Kidney epithelial cell (primary cell): ENCODE measurements at regions not wholly inside any gene's neighbourhood (a gene's known extent, or its start where the extent isn't known, plus 50 kb on each side); places are given as distances from the start of the nearest gene placed in this dataset.
"Not testable (repeated sequence)": the region's sequence is repeated elsewhere in the genome, so short reads cannot be mapped to it uniquely, and the experiment has no call there.

ENCODE experiments used
- DNase-seq: peaks from one replicate; pipeline ENCODE4 v3.0.0-alpha.2; 2010; ENCODE audit warnings: low read depth
- H3K27me3 ChIP-seq: 2 replicates; pipeline ENCODE4 v1.6.0; 2011; ENCODE audit warnings: low read length; ENCODE audit not compliant: control insufficient read depth, insufficient read depth
- H3K36me3 ChIP-seq: 2 replicates; pipeline ENCODE4 v1.5.1; 2011; ENCODE audit warnings: low read length; ENCODE audit not compliant: control insufficient read depth, insufficient read depth
- H3K4me3 ChIP-seq: 2 replicates; pipeline ENCODE4 v1.5.1; 2011; ENCODE audit warnings: low read depth, mild to moderate bottlenecking, control low read depth, low read length
- CTCF ChIP-seq: IDR thresholded peaks from 2 replicates; pipeline ENCODE4 v1.5.1; 2011; ENCODE audit warnings: mild to moderate bottlenecking, moderate library complexity, low read length, control low read depth, inconsistent platforms; ENCODE audit not compliant: insufficient read depth, poor library complexity, severe bottlenecking

- TF ChIP-seq CTCF, result no peak
- H3K36me3 ChIP-seq, result no peaks in the 10 kb centered on the region
- no peaks in the 10 kb centered on the region for H3K27me3 ChIP-seq
- DNase-seq, result no peak
- H3K4me3 ChIP-seq, result no peak overlapping the region
Observed at GRCh38 chr13:21310220-21310619, 133.8 kb downstream of the MRPL57 start.

- H3K27me3 ChIP-seq, DNase-seq, H3K4me3 ChIP-seq, H3K36me3 ChIP-seq: not testable (repeated sequence)
Observed at GRCh38 chr13:21314976-21315375, 138.5 kb downstream of the MRPL57 start.

- Histone ChIP-seq H3K4me3 (no peak overlapping the region), H3K36me3 (no peaks in the 10 kb centered on the region), H3K27me3 (no peaks in the 10 kb centered on the region)
- TF ChIP-seq CTCF, result no peak
- DNase-seq, result no peak
Observed at GRCh38 chr13:21316376-21316775, 139.9 kb downstream of the MRPL57 start.

- TF ChIP-seq CTCF, result no peak
- Histone ChIP-seq H3K36me3 (no peaks in the 10 kb centered on the region), H3K4me3 (peak overlapping the region; percentile 31), H3K27me3 (no peaks in the 10 kb centered on the region)
- no peak for DNase-seq
Observed at GRCh38 chr13:21318891-21319532, 140.1 kb downstream of the ZDHHC20 start.

GRCh38 chr13:21319869-21320641, 139.0 kb downstream of the ZDHHC20 start:
- no peak for DNase-seq
- Histone ChIP-seq H3K27me3 (no peaks in the 10 kb centered on the region), H3K36me3 (no peaks in the 10 kb centered on the region), H3K4me3 (no peak overlapping the region)
- TF ChIP-seq CTCF, result no peak

GRCh38 chr13:21320642-21321034, 138.5 kb downstream of the ZDHHC20 start:
- DNase-seq, result no peak
- no peak overlapping the region for H3K4me3 ChIP-seq
- H3K27me3 ChIP-seq, result no peaks in the 10 kb centered on the region
- H3K36me3 ChIP-seq, result no peaks in the 10 kb centered on the region
- TF ChIP-seq CTCF, result no peak
